Naive B cell (primary cell): ENCODE measurements at regions not wholly inside any gene's neighbourhood (a gene's known extent, or its start where the extent isn't known, plus 50 kb on each side); places are given as distances from the start of the nearest gene placed in this dataset.

Source experiments
- ATAC-seq, 2 donors: fragments of 150-1000 bp; cut with Tn5 transposase; 2 replicates each; pipeline ENCODE4 v1.10.0; 2021; ENCODE audit warnings: low read depth in 2 of 2, mild to moderate bottlenecking in 2 of 2, moderate library complexity in 2 of 2
- DNase-seq: peaks from one replicate; pipeline ENCODE4 v3.0.0; 2022
- H3K27ac Mint-ChIP-seq, 6 donors: one replicate each; pipeline ENCODE4 v1.8.0; 2020 to 2022; ENCODE audit warnings: mild to moderate bottlenecking in 6 of 6, mixed read lengths in 6 of 6, moderate library complexity in 5 of 6, inconsistent platforms in 2 of 6
- H3K27me3 Mint-ChIP-seq, 3 donors: one replicate each; pipeline ENCODE4 v1.8.0; 2021 to 2022; ENCODE audit warnings: mixed read lengths in 3 of 3, mild to moderate bottlenecking in 1 of 3
- H3K36me3 Mint-ChIP-seq, 2 donors: one replicate each; pipeline ENCODE4 v1.8.0; 2020 to 2022; ENCODE audit warnings: mixed read lengths in 2 of 2, inconsistent platforms in 1 of 2, mild to moderate bottlenecking in 1 of 2
- H3K4me1 Mint-ChIP-seq, 3 donors: one replicate each; pipeline ENCODE4 v1.8.0; 2020 to 2022; ENCODE audit warnings: mixed read lengths in 3 of 3, inconsistent platforms in 1 of 3, mild to moderate bottlenecking in 1 of 3, moderate library complexity in 1 of 3
- H3K4me3 Mint-ChIP-seq, 8 donors: one replicate each; pipeline ENCODE4 v1.8.0; 2020 to 2022; ENCODE audit warnings: mild to moderate bottlenecking in 8 of 8, mixed read lengths in 8 of 8, moderate library complexity in 8 of 8, inconsistent platforms in 2 of 8
- H3K9me3 Mint-ChIP-seq, 7 donors: one replicate each; pipeline ENCODE4 v1.8.0; 2020 to 2022; ENCODE audit warnings: mixed read lengths in 7 of 7, mild to moderate bottlenecking in 5 of 7, inconsistent platforms in 2 of 7, moderate library complexity in 1 of 7

DNA sequence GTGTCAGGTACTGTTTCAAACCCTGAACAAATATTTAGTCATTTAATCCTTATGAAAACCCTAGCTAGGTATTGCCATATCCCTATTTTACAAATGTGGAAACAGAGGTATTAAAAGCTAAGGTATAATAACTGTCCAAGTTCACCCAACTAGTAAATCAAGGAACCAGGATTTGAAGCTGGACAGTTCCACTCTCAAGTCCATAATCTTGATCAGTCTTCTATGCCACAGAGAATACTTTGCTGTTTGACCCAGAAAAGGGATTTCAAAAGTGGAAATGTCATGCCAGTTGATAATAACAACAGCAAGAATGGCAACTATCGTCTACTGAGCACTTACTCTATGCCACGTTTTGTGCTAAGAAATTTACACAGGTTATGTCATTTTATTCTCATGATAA, 90.4 kb upstream of the KIT start:
- Mint-ChIP-seq H3K27me3 (peaks cover 0 to 5% (median 0%) of the 10 kb centered on the region in 3 donors), H3K4me3 (no peak overlapping the region), H3K27ac (no peak overlapping the region), H3K36me3 (no peaks in the 10 kb centered on the region), H3K9me3 (no peaks in the 10 kb centered on the region), H3K4me1 (no peaks in the 10 kb centered on the region)
- DNase-seq = no peak
- no peak for ATAC-seq

DNA sequence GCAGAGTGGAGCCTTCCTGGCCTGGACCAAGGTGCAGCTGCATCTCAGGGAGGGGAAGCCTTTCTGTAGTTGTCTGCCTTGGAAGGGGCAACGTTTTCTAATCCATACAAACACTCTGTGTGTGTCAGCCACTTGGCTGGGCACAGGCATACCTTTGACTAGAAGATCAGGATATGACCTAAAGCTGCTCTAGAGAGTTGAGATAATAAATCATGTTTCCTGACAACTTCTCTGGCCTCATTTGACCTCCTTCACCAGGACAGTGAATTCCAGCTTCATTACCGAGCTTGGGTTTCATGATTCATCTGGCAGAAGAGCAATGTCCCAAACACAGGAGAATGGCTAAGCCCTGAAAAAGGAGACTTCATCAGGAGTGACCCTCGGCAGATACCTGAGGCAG, 89.6 kb upstream of the KIT start:
- Mint-ChIP-seq H3K27me3 (peaks cover 0 to 5% (median 0%) of the 10 kb centered on the region in 3 donors), H3K27ac (no peak overlapping the region), H3K4me3 (no peak overlapping the region), H3K9me3 (no peaks in the 10 kb centered on the region), H3K4me1 (no peaks in the 10 kb centered on the region), H3K36me3 (no peaks in the 10 kb centered on the region)
- DNase-seq = no peak
- no peak for ATAC-seq

DNA sequence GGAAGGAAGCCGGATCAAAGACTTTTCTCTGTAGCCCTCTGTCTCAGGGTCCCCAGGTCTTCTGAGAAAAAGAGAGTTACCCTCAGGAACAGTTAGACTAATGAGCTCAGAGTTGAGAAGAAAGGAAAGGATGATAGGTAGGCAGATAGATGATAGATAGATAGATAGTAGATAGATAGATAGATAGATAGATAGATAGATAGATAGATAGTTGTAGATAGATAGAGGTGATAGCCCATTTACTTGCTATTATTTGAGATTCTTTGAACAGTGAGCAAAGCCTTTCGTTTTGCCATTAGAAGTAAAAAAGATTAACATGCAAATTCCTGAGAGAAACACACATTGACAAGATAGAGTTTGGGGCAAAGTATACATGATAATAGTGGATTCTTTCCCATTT, 86.9 kb upstream of the KIT start:
- H3K4me1 Mint-ChIP-seq = no peaks in the 10 kb centered on the region
- H3K36me3 Mint-ChIP-seq = no peaks in the 10 kb centered on the region
- no peak for ATAC-seq
- peak overlapping the region in 1 of 6 donors; percentile 5 for H3K27ac Mint-ChIP-seq
- H3K9me3 Mint-ChIP-seq = no peaks in the 10 kb centered on the region
- no peak for DNase-seq
- peaks cover 0 to 5% (median 0%) of the 10 kb centered on the region in 3 donors for H3K27me3 Mint-ChIP-seq
- peak overlapping the region in 1 of 8 donors; percentile 35 for H3K4me3 Mint-ChIP-seq

DNA sequence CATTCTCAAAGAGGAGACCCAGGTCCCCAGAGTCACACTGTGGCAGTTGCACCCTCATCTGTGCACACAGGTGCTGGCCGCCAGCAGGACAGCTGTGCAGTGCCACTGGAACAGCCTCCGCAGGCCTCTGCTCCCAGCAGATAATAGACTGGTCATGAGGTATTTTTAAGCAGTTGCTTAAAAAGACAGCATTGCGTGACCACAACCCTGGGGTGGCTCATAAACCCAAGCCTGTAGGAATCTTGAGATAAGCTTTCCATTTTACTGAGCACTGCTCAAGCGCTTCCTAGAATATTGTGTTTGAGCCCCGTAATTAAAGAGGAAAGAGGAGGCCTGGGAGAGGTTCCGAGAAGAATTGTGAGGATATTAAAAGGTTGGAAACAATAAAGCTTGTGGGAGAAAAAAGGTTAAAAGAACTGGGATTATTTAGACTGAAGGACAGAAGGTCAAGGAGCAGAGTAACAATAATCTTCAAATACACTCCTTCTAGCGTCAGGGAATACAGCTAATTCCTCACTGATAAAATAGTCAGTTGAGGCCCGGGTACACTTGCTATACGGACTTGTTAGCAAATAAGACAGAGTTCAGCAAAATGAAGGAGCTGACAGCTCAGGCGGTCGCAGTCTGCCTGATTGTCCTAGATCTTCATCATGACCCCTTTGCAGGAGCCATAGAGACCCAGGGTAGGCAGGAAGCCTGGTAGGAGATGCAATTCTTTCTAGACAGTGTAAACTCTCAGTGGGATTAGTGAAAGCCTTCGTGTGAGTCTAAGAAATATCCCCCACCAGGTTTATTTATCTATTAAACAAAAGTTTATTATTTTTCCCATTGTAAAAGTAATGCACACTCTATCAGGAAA, 86.2 kb upstream of the KIT start:
- Mint-ChIP-seq H3K4me3 (no peak overlapping the region), H3K27me3 (peaks cover 0 to 5% (median 0%) of the 10 kb centered on the region in 3 donors), H3K27ac (no peak overlapping the region), H3K9me3 (no peaks in the 10 kb centered on the region), H3K36me3 (no peaks in the 10 kb centered on the region), H3K4me1 (no peaks in the 10 kb centered on the region)
- ATAC-seq (no peak), DNase-seq (no peak)

DNA sequence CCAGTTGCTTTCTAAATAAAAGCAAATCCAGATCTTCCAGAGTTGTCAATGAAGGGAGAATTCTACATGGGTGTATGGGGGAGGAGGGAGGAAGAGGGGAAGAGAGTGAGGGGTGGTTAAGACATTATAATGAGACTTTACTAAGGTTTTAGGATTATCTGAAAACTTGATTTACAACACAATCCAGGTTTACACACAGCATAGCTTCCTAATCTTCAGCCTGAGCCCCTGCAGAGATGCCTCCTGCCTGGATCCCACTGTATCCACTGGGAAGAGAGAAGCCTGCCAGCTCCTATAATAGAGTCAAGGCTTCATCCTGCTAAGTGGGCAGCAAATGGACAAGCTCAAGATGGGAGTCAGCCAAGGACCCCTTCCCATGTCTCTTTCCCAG, 85.6 kb upstream of the KIT start:
- H3K36me3 Mint-ChIP-seq = no peaks in the 10 kb centered on the region
- H3K27me3 Mint-ChIP-seq = peaks cover 0 to 5% (median 0%) of the 10 kb centered on the region in 3 donors
- ATAC-seq (no peak), DNase-seq (no peak)
- no peaks in the 10 kb centered on the region for H3K4me1 Mint-ChIP-seq
- no peak overlapping the region for H3K4me3 Mint-ChIP-seq
- no peaks in the 10 kb centered on the region for H3K9me3 Mint-ChIP-seq
- no peak overlapping the region for H3K27ac Mint-ChIP-seq

DNA sequence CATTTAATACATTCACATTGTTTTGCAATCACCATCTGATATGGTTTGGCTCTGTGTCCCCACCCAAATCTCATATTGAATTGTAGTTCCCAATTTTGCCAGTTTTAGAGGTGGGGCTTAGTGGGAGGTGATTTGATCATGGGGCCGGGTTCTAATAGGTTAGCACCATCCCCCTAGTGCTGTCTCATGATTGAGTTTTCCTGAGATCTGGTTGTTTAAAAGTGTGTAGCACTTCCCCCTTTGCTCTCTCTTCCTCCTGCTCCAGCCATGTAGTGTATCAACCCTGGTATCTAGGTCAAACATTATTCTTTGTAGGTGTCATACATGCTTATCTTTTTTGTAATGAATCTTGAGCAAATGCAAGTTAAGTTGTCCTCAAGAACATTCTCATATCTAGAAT, 83.3 kb upstream of the KIT start:
- Mint-ChIP-seq H3K4me3 (no peak overlapping the region), H3K27ac (no peak overlapping the region), H3K4me1 (no peaks in the 10 kb centered on the region), H3K27me3 (peaks cover 0 to 5% (median 0%) of the 10 kb centered on the region in 3 donors), H3K36me3 (no peaks in the 10 kb centered on the region), H3K9me3 (no peaks in the 10 kb centered on the region)
- DNase-seq (no peak), ATAC-seq (no peak)

DNA sequence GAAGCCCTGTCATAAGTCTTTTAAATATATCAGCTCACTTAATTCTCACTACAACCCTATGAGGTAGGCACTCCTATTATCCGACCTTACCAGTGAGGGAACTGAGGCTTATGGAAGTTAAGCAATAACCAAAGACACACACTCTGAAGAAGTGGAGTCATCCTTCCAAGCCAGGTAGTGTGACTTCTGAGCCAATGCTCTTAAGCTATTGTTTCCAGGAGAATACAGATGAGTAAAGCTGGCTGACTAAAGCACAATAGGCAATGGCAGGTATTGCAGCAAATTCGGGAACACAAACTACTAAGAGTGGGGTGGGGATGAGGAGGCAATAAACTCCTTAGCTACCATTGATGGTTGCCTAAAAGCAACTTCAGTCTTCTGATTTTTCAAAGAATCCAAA, 81.8 kb upstream of the KIT start:
- ATAC-seq (no peak), DNase-seq (no peak)
- H3K4me3 Mint-ChIP-seq = no peak overlapping the region
- H3K27ac Mint-ChIP-seq = no peak overlapping the region
- no peaks in the 10 kb centered on the region for H3K4me1 Mint-ChIP-seq
- no peaks in the 10 kb centered on the region for H3K27me3 Mint-ChIP-seq
- H3K36me3 Mint-ChIP-seq = no peaks in the 10 kb centered on the region
- no peaks in the 10 kb centered on the region for H3K9me3 Mint-ChIP-seq

DNA sequence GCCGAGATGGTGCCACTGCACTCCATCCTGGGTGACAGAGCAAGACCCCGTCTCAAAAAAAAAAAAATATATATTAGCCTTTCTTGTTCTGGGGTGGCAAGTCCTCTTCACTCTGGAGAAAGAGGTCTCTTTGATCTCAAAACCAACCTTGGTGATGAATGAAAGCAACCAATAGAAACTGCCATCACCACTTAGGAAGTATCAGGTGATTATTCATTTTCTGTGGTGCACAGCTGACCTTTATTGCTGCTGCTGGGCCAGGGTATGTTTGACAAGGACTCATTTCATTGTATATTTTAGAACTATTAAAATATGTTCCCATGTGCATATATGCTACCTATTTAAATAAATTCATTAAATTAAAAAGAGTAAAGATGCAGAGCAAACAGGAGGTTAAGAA, 76.0 kb upstream of the KIT start:
- H3K4me1 Mint-ChIP-seq = no peaks in the 10 kb centered on the region
- no peak overlapping the region for H3K27ac Mint-ChIP-seq
- no peak overlapping the region for H3K4me3 Mint-ChIP-seq
- peaks cover 0 to 9% (median 0%) of the 10 kb centered on the region in 3 donors for H3K27me3 Mint-ChIP-seq
- ATAC-seq (no peak), DNase-seq (no peak)
- H3K36me3 Mint-ChIP-seq = no peaks in the 10 kb centered on the region
- H3K9me3 Mint-ChIP-seq = no peaks in the 10 kb centered on the region

DNA sequence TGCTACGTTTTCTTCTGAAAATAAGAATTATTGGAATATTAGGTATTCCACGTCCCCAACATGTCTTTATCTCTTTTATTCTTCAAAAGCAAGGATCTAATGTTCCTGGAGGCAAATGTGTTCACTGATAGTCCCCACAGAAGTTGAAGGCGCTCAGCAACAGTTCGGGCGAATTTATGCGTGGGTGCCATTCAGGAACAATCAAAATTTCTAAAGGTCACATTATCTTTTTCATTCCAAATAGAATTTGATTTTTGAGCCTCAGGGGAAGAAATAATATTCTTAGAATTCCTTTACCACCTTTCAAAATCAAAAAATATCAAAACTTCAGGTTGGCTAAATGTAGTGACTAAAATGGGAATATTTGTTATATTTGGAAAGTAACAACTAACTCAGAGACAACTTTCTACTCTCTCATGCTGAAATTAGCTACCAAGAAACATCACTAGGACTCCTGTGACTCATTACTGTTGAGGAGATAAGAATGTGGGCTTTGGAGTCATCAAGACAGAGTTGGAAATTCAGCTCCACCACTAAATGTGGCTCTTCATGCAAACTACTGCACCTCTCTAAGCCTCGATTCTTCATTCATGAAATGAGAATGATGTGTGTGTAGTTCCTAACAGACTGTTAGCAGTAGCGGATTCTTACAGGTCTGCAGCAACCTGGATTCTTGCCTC, 72.3 kb upstream of the KIT start:
- Mint-ChIP-seq H3K27me3 (peaks cover 0 to 9% (median 0%) of the 10 kb centered on the region in 3 donors), H3K36me3 (no peaks in the 10 kb centered on the region), H3K9me3 (no peaks in the 10 kb centered on the region), H3K4me3 (no peak overlapping the region), H3K4me1 (no peaks in the 10 kb centered on the region), H3K27ac (no peak overlapping the region)
- DNase-seq (no peak), ATAC-seq (no peak)

DNA sequence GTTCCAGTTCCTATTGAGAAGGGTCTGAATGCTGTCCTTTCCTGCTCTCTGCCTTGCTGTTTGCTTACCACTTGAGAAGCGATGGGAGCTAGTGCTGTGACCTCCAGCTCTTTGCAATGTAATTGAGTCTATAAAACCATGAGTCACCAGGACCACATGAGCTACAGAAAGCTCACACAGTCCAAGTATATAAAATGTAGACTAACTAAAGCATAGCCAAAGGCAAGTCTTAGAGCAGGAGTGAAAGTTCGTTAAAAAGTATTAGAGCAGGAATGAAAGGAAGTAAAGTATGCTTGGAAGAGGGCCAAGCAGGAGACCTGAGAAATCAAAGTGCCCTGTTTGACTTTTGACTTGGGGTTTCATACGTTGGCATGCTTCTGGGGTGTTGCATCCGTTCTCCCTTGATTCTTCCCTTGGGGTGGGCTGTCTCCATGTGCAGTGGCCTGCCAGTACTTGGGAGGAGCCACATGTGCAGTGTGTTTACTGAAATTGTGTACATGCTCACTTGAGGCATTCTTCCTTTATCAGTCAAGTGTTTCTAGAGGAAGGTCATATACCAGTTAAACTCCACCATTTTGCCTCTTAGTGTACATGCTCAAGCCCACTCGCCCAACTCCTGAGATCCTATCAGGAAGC, 71.3 kb upstream of the KIT start:
- Mint-ChIP-seq H3K4me1 (no peaks in the 10 kb centered on the region), H3K9me3 (no peaks in the 10 kb centered on the region), H3K27me3 (peaks cover 0 to 9% (median 0%) of the 10 kb centered on the region in 3 donors), H3K4me3 (no peak overlapping the region), H3K27ac (no peak overlapping the region), H3K36me3 (no peaks in the 10 kb centered on the region)
- DNase-seq (no peak), ATAC-seq (no peak)

DNA sequence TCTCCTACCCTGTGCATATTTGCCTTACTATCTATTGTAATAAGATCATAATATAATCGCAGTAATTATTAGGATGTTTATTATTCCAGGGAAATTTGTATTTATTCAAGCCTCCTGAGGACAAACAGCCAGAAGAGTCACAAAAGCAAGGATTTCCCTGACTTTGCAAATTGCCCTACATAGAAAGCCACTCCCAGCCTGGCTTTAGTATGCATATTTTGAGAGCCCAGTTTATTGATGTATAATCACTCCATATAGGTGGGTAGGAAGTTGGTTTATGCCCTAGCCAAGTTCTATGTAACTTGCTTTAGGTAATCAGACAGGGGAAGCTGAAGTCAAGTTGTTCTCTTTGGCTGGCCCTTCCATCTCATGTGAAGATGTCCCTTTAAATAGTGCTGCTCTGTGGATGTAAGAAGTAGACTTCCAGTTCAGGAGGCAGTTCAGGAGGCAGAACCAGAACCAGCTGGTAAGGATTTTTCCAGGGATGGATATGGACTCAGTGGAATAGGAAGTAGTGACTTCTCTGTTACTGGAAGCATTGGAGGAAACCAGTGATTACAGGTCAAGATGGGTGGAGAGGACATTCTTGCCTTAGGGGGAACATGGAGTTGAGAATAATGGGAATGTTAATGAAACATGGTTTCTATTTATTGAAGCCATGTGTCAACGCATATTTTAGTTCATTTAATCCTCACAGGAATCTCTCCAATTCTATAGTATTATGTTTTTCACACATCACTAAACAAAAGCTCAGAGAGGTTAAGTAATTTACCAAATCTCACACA, 70.5 kb upstream of the KIT start:
- H3K36me3 Mint-ChIP-seq = no peaks in the 10 kb centered on the region
- peaks cover 0 to 9% (median 0%) of the 10 kb centered on the region in 3 donors for H3K27me3 Mint-ChIP-seq
- H3K27ac Mint-ChIP-seq = no peak overlapping the region
- H3K9me3 Mint-ChIP-seq = no peaks in the 10 kb centered on the region
- ATAC-seq (no peak), DNase-seq (no peak)
- H3K4me3 Mint-ChIP-seq = no peak overlapping the region
- no peaks in the 10 kb centered on the region for H3K4me1 Mint-ChIP-seq

DNA sequence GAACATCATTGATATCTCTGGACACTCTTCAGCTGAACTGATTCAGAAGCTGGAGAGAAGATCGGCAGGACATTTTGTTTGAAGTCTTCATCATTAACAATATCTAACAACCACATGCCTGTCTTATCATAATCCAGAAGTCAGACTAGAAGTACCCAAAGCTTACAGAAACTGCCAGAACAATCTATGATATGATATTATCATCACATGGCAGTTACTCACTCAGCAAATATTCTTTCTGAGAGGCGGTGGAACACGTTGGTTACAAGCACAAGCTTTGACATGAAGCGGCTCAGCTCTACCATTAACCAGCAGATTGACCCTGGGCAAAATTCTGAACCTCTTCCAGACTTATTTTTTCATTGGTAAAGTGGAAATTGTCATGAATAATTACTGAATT, 69.4 kb upstream of the KIT start:
- no peak overlapping the region for H3K4me3 Mint-ChIP-seq
- no peak overlapping the region for H3K27ac Mint-ChIP-seq
- no peaks in the 10 kb centered on the region for H3K4me1 Mint-ChIP-seq
- H3K27me3 Mint-ChIP-seq = peaks cover 0 to 4% (median 0%) of the 10 kb centered on the region in 3 donors
- H3K36me3 Mint-ChIP-seq = no peaks in the 10 kb centered on the region
- no peak for DNase-seq
- H3K9me3 Mint-ChIP-seq = no peaks in the 10 kb centered on the region
- no peak for ATAC-seq

DNA sequence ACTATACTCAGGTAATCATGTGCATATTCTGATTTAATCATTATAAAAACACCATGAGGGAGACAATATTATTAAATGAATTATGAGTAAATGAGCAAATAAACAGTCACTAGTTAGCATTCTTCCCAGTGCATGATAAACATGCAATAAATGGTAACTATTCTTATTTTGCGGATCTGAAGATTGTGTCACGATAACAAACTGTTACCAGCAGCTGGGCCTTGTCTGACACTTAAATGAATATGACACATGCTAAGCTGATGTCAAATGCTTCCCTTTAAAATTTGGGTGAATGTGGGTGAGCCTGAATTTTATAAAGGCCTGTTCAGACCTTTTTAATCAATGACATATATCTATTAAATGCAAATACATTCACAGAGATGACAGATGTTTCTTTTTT, 68.2 kb upstream of the KIT start:
- Mint-ChIP-seq H3K4me1 (no peaks in the 10 kb centered on the region), H3K27ac (no peak overlapping the region), H3K9me3 (peaks cover 0 to 1% (median 0%) of the 10 kb centered on the region in 7 donors), H3K27me3 (peaks cover 0 to 5% (median 0%) of the 10 kb centered on the region in 3 donors), H3K36me3 (no peaks in the 10 kb centered on the region), H3K4me3 (no peak overlapping the region)
- ATAC-seq (no peak), DNase-seq (no peak)
